Breast epithelium (tissue), 3 donors: ENCODE measurements at regions not wholly inside any gene's neighbourhood (a gene's known extent, or its start where the extent isn't known, plus 50 kb on each side); places are given as distances from the start of the nearest gene placed in this dataset.

Experiments
- POLR2A ChIP-seq: fragments of 450-650 bp; IDR thresholded peaks from one replicate; pipeline ENCODE4 v1.6.1; 2016; ENCODE audit warnings: antibody characterized with exemption, mild to moderate bottlenecking, moderate library complexity
- TF ChIP-seq, protein P1 (sequence below), 3 donors: fragments of 450-650 bp; IDR thresholded peaks; one replicate each; pipeline ENCODE4 v1.5.1; 2016 to 2017; ENCODE audit warnings: antibody characterized with exemption in 3 of 3, mild to moderate bottlenecking in 3 of 3, moderate library complexity in 3 of 3

DNA sequence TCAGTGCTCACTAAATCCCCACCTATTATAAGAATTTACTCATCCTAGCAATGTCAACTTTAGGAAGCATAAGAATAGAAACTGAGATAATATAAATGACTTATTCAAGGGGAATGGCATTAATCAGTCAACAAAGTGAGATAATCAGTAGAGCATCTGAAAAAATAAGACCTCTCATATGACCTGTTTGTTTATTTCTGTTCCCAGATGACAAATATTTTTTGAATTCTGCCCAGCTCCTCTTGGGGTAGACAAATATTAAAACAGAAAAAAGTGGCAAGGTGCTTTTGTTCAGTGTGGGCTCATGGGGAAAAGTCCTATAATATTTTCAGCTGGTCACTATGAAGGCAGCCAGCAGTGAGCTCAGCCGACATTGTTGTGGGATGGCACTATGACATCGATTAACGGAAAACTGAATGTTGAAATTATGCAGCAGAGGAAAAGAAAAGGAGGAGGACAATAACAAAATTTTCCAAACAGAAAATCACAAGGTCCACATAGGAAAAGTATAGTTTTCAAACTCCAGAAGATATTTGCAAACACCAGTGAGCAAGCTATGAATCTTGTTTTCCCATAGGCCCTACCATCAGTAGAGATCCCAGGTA is 109.6 kb downstream of the ANXA3 start:
- TF ChIP-seq, protein P1, sequence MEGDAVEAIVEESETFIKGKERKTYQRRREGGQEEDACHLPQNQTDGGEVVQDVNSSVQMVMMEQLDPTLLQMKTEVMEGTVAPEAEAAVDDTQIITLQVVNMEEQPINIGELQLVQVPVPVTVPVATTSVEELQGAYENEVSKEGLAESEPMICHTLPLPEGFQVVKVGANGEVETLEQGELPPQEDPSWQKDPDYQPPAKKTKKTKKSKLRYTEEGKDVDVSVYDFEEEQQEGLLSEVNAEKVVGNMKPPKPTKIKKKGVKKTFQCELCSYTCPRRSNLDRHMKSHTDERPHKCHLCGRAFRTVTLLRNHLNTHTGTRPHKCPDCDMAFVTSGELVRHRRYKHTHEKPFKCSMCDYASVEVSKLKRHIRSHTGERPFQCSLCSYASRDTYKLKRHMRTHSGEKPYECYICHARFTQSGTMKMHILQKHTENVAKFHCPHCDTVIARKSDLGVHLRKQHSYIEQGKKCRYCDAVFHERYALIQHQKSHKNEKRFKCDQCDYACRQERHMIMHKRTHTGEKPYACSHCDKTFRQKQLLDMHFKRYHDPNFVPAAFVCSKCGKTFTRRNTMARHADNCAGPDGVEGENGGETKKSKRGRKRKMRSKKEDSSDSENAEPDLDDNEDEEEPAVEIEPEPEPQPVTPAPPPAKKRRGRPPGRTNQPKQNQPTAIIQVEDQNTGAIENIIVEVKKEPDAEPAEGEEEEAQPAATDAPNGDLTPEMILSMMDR (IDR thresholded peaks at IDR 0.05) = no peak
- no peak for TF ChIP-seq POLR2A
